SK-N-SH treated with all-trans-retinoic acid at 6 μM for 48 hours (cell line): ENCODE measurements at regions not wholly inside any gene's neighbourhood (a gene's known extent, or its start where the extent isn't known, plus 50 kb on each side); places are given as distances from the start of the nearest gene placed in this dataset.
A peak's percentile ranks its signal among the peaks of the same experiment; 100 is the strongest.

Experiments used
- ATAC-seq: fragments of 200-7000 bp; cut with Tn5 transposase; 3 replicates; pipeline ENCODE4 v1.9.1; 2020; ENCODE audit warnings: mild to moderate bottlenecking, moderate library complexity
- BACH2 ChIP-seq: fragments of 250-450 bp; sonication (Bioruptor Pico); IDR thresholded peaks from 2 replicates; pipeline ENCODE4 v1.9.0; 2021; ENCODE audit warnings: mild to moderate bottlenecking, borderline replicate concordance
- CREB5 ChIP-seq: fragments of 250-450 bp; sonication (Bioruptor Pico); IDR thresholded peaks from 2 replicates; pipeline ENCODE4 v1.5.1; 2020; ENCODE audit warnings: low read depth, mild to moderate bottlenecking, moderate library complexity
- CSDC2 ChIP-seq: fragments of 250-450 bp; sonication (Bioruptor Pico); IDR thresholded peaks from 2 replicates; pipeline ENCODE4 v1.5.0; 2020; ENCODE audit warnings: mild to moderate bottlenecking, moderate library complexity
- ESRRG ChIP-seq: fragments of 250-450 bp; sonication (Bioruptor Pico); IDR thresholded peaks from 2 replicates; pipeline ENCODE4 v1.6.1; 2021; ENCODE audit warnings: mild to moderate bottlenecking
- GLIS3 ChIP-seq: fragments of 250-450 bp; sonication (Bioruptor Pico); IDR thresholded peaks from 2 replicates; pipeline ENCODE4 v1.5.0; 2020; ENCODE audit warnings: mild to moderate bottlenecking, moderate library complexity
- ISL1 ChIP-seq: fragments of 250-450 bp; sonication (Bioruptor Pico); IDR thresholded peaks from 2 replicates; pipeline ENCODE4 v2.1.2; 2022; ENCODE audit warnings: mild to moderate bottlenecking, moderate library complexity
- OSR1 ChIP-seq: fragments of 250-450 bp; sonication (Bioruptor Pico); IDR thresholded peaks from 2 replicates; pipeline ENCODE4 v1.8.0; 2022; ENCODE audit warnings: moderate library complexity, mild to moderate bottlenecking, inconsistent platforms
- PATZ1 ChIP-seq: fragments of 250-450 bp; sonication (Bioruptor Pico); IDR thresholded peaks from 2 replicates; pipeline ENCODE4 v1.8.0; 2020; ENCODE audit warnings: mild to moderate bottlenecking, moderate library complexity, borderline replicate concordance
- POU6F1 ChIP-seq: fragments of 250-450 bp; sonication (Bioruptor Pico); IDR thresholded peaks from 2 replicates; pipeline ENCODE4 v1.8.0; 2021; ENCODE audit warnings: low read depth, mild to moderate bottlenecking, moderate library complexity, borderline replicate concordance
- PPARA ChIP-seq: fragments of 250-450 bp; sonication (Bioruptor Pico); IDR thresholded peaks from 2 replicates; pipeline ENCODE4 v1.5.0; 2020; ENCODE audit warnings: mild to moderate bottlenecking, borderline replicate concordance
- RARB ChIP-seq: fragments of 250-450 bp; sonication (Bioruptor Pico); IDR thresholded peaks from 2 replicates; pipeline ENCODE4 v1.8.0; 2021; ENCODE audit warnings: mild to moderate bottlenecking, moderate library complexity
- SNAI2 ChIP-seq: fragments of 250-450 bp; sonication (Bioruptor Pico); IDR thresholded peaks from 2 replicates; pipeline ENCODE4 v1.5.0; 2020; ENCODE audit warnings: mild to moderate bottlenecking, moderate library complexity
- TCF4 ChIP-seq: fragments of 250-450 bp; sonication (Bioruptor Pico); IDR thresholded peaks from 2 replicates; pipeline ENCODE4 v1.8.0; 2021; ENCODE audit warnings: mild to moderate bottlenecking, moderate library complexity, borderline replicate concordance
- TOX ChIP-seq: fragments of 250-450 bp; sonication (Bioruptor Pico); IDR thresholded peaks from 2 replicates; pipeline ENCODE4 v1.8.0; 2021; ENCODE audit warnings: mild to moderate bottlenecking, moderate library complexity, borderline replicate concordance
- ZC3H10 ChIP-seq: fragments of 250-450 bp; sonication (Bioruptor Pico); IDR thresholded peaks from 2 replicates; pipeline ENCODE4 v1.5.1; 2021; ENCODE audit warnings: mild to moderate bottlenecking, moderate library complexity
- ZFP3 ChIP-seq: fragments of 250-450 bp; sonication (Bioruptor Pico); IDR thresholded peaks from 2 replicates; pipeline ENCODE4 v1.5.0; 2020; ENCODE audit warnings: mild to moderate bottlenecking, moderate library complexity
- ZFP30 ChIP-seq: fragments of 450-650 bp; formaldehyde crosslinking; IDR thresholded peaks from 2 replicates; pipeline ENCODE4 v1.5.0; 2022; ENCODE audit warnings: mild to moderate bottlenecking, moderate library complexity
- ZNF565 ChIP-seq: fragments of 450-650 bp; formaldehyde crosslinking; conservative IDR thresholded peaks from 2 replicates; pipeline ENCODE4 v1.5.0; 2020; ENCODE audit warnings: low read depth, mild to moderate bottlenecking, moderate library complexity
- ZNF70 ChIP-seq: fragments of 450-650 bp; formaldehyde crosslinking; IDR thresholded peaks from 2 replicates; pipeline ENCODE4 v1.5.0; 2020; ENCODE audit warnings: mild to moderate bottlenecking, moderate library complexity
- ZNF8 ChIP-seq: fragments of 450-650 bp; formaldehyde crosslinking; IDR thresholded peaks from 2 replicates; pipeline ENCODE4 v1.5.0; 2020; ENCODE audit warnings: mild to moderate bottlenecking, moderate library complexity

- no peak for TF ChIP-seq ZNF8 (CRISPR knock-in tag)
- TF ChIP-seq BACH2 (CRISPR knock-in tag): no peak
- no peak for TF ChIP-seq PATZ1 (CRISPR knock-in tag)
- no peak for TF ChIP-seq CSDC2 (CRISPR knock-in tag)
- no peak for TF ChIP-seq ZFP3 (CRISPR knock-in tag)
- TF ChIP-seq ZNF565 (CRISPR knock-in tag): no peak
- TF ChIP-seq SNAI2 (CRISPR knock-in tag): no peak
- TF ChIP-seq TCF4 (CRISPR knock-in tag): no peak
- no peak for TF ChIP-seq RARB (CRISPR knock-in tag)
- TF ChIP-seq TOX (CRISPR knock-in tag): no peak
- TF ChIP-seq ZNF70 (CRISPR knock-in tag): no peak
- TF ChIP-seq OSR1 (CRISPR knock-in tag): no peak
- TF ChIP-seq ZC3H10 (CRISPR knock-in tag): no peak
- TF ChIP-seq POU6F1 (CRISPR knock-in tag): no peak
- TF ChIP-seq GLIS3 (CRISPR knock-in tag): no peak
- no peak for TF ChIP-seq CREB5
- no peak for TF ChIP-seq ESRRG (CRISPR knock-in tag)
- TF ChIP-seq, all 23 proteins: peak for 0
Observed at GRCh38 chr5:34511915-34512314, 144.2 kb upstream of the RAI14 start.

GRCh38 chr5:34516166-34516565 lies 140.0 kb upstream of the RAI14 start:
- no peak for ATAC-seq

More at GRCh38 chr5:34511915-34512314, 144.2 kb upstream of the RAI14 start:
- ATAC-seq: peak; percentile 86

More at GRCh38 chr5:34516166-34516565, 140.0 kb upstream of the RAI14 start:
- TF ChIP-seq ZNF70 (CRISPR knock-in tag) (no peak), ZNF8 (CRISPR knock-in tag) (no peak), GLIS3 (CRISPR knock-in tag) (no peak), TOX (CRISPR knock-in tag) (no peak), PATZ1 (CRISPR knock-in tag) (no peak), CREB5 (no peak), OSR1 (CRISPR knock-in tag) (no peak), CSDC2 (CRISPR knock-in tag) (no peak), ZFP3 (CRISPR knock-in tag) (no peak), POU6F1 (CRISPR knock-in tag) (no peak), ZFP30 (CRISPR knock-in tag) (no peak), ISL1 (CRISPR knock-in tag) (no peak), SNAI2 (CRISPR knock-in tag) (no peak), RARB (CRISPR knock-in tag) (no peak), PPARA (CRISPR knock-in tag) (no peak), TCF4 (CRISPR knock-in tag) (no peak), BACH2 (CRISPR knock-in tag) (no peak)
